ENCODE measurements at regions not wholly inside any gene's neighbourhood (a gene's known extent, or its start where the extent isn't known, plus 50 kb on each side); places are given as distances from the start of the nearest gene placed in this dataset.
"Not testable (repeated sequence)": the region's sequence is repeated elsewhere in the genome, so short reads cannot be mapped to it uniquely, and the experiment has no call there.

DNA sequence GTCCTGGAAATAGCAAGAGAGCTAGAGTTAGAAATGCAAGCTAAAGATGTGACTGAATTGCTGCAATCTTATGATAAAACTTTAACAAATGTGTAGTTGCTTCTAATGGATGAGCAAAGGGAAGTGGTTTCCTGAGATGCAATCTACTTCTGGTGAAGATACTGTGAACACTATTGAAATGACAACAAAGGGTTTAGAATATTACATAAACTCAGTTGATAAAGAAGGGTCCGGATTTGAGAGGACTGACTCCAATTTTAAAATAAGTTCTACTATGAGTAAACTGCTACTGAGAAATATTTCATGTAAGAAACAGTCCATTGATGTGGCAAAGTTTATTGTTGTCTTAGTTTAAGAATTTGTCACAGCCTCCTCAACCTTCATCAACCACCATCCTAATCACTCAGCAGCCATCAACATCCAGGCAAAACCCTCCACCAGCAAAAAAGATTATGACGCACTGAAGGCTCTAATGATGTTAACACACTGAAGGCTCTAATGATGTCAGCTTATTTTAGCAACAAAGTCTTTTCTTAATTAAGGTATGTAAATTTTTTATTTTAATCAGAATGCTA, 376.2 kb downstream of the CDH10 start:
- no peak for DNase-seq (ENCODE audit: low spot score in 2 of 2)
- WGBS, 2 donors: 88 to 90% methylated on average over 2 of the region's 2 CpGs
- TF ChIP-seq, protein P1, sequence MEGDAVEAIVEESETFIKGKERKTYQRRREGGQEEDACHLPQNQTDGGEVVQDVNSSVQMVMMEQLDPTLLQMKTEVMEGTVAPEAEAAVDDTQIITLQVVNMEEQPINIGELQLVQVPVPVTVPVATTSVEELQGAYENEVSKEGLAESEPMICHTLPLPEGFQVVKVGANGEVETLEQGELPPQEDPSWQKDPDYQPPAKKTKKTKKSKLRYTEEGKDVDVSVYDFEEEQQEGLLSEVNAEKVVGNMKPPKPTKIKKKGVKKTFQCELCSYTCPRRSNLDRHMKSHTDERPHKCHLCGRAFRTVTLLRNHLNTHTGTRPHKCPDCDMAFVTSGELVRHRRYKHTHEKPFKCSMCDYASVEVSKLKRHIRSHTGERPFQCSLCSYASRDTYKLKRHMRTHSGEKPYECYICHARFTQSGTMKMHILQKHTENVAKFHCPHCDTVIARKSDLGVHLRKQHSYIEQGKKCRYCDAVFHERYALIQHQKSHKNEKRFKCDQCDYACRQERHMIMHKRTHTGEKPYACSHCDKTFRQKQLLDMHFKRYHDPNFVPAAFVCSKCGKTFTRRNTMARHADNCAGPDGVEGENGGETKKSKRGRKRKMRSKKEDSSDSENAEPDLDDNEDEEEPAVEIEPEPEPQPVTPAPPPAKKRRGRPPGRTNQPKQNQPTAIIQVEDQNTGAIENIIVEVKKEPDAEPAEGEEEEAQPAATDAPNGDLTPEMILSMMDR (IDR thresholded peaks at IDR 0.05): no peak
- TF ChIP-seq POLR2A (IDR thresholded peaks at IDR 0.05): no peak
- no peak overlapping the region for H3K4me3 ChIP-seq (ENCODE audit: low read depth, poor library complexity, severe bottlenecking)
- intact Hi-C loops (cut with DNase I; ENCODE audit: low total_unique reads): no loop called here

DNA sequence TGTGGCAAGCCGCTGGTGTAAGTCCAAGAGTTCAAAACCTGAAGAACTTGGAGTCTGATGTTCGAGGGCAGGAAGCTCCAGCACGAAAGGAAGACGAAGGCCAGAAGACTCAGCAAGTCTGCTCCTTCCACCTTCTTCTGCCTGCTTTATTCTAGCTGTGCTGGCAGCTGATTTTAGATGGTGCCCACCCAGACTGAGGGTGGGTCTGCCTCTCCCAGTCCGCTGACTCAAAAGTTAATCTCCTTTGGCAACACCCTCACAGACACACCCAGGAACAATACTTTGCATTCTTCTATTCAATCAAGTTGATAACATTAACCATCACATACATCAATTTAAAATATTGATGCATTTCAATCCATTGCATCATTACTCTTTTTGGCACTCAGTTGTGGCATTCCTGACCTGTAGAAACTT, 373.1 kb downstream of the CDH10 start:
- DNase-seq (ENCODE audit: low spot score in 2 of 2); intact Hi-C loops (cut with DNase I; ENCODE audit: low total_unique reads); H3K4me3 ChIP-seq (ENCODE audit: low read depth, poor library complexity, severe bottlenecking): not testable (repeated sequence)
- WGBS, 2 donors: 78 to 81% methylated on average over 5 of the region's 5 CpGs

DNA sequence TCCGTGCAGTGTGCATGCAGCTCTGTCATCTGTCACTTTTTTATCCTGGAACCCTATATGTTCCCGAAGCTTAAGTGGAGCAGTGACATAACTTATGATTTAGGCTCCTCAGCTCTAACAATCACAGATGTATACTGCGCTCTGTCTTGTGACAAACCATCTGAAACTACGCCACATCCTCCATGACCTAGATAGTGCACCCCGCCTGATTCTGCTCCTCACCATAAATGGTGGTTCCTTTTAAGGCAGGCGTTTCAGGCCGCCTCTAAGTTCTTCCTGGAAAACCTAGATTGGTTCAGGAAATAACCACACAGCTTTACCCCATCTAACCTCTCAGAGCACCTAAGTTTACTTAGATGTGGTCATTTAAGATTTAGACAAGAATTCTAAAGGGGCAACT, 372.0 kb downstream of the CDH10 start:
- intact Hi-C loops (cut with DNase I; ENCODE audit: low total_unique reads): no loop called here
- TF ChIP-seq, protein P1 (IDR thresholded peaks at IDR 0.05): no peak
- 84 to 91% methylated on average over 7 of the region's 7 CpGs for WGBS, 2 donors
- DNase-seq (ENCODE audit: low spot score in 2 of 2): no peak
- no peak overlapping the region for H3K4me3 ChIP-seq (ENCODE audit: low read depth, poor library complexity, severe bottlenecking)

DNA sequence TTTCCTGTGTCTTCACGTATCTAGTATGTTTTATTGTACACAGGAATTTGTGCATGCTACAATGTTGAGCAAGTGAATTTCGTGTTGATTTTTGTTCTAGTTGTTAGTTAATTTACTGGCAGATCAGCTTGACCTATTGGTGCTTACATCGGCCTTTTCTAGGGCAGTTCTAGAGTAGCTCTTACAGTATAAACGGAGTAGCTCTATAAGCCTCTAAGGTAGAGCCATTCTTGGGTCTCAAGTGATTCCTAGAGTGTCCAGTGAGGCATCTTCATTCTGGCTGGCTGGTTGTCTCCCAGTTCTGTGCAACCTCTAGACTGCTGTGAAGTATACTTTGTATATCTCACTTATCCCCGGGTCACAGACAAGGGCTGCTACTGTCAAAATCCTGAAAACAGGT, 364.6 kb downstream of the CDH10 start:
- H3K4me3 ChIP-seq (ENCODE audit: low read depth, poor library complexity, severe bottlenecking): no peak overlapping the region
- TF ChIP-seq POLR2A (IDR thresholded peaks at IDR 0.05): no peak
- TF ChIP-seq, protein P1 (IDR thresholded peaks at IDR 0.05): no peak
- intact Hi-C loops (cut with DNase I; ENCODE audit: low total_unique reads): no loop called here
- DNase-seq (ENCODE audit: low spot score in 2 of 2): no peak
- WGBS, 2 donors: 79 to 81% methylated on average over 5 of the region's 5 CpGs

DNA sequence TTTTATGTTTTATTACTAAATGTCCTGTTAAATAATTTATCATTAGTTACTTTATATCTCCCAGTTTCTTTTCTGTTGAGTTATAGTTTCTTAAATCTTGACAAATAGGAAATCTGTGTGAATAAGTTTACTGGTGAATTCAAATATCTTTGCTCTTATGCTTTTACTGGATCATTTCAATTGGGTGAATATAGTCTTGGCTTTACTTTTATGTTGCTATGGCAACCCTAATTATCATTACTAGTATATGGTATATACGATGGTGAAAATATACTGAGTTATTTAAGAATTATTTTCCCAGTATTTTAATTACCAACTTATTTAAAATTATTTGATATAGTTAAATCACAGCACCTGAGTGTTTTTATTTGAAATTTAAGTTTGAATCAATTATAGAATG, 363.0 kb downstream of the CDH10 start:
- TF ChIP-seq, protein P1 (IDR thresholded peaks at IDR 0.05): no peak
- intact Hi-C loops (cut with DNase I; ENCODE audit: low total_unique reads): no loop called here
- 42% methylated on average over 1 of the region's 1 CpG for WGBS, 2 donors
- DNase-seq (ENCODE audit: low spot score in 2 of 2): no peak
- no peak overlapping the region for H3K4me3 ChIP-seq (ENCODE audit: low read depth, poor library complexity, severe bottlenecking)

DNA sequence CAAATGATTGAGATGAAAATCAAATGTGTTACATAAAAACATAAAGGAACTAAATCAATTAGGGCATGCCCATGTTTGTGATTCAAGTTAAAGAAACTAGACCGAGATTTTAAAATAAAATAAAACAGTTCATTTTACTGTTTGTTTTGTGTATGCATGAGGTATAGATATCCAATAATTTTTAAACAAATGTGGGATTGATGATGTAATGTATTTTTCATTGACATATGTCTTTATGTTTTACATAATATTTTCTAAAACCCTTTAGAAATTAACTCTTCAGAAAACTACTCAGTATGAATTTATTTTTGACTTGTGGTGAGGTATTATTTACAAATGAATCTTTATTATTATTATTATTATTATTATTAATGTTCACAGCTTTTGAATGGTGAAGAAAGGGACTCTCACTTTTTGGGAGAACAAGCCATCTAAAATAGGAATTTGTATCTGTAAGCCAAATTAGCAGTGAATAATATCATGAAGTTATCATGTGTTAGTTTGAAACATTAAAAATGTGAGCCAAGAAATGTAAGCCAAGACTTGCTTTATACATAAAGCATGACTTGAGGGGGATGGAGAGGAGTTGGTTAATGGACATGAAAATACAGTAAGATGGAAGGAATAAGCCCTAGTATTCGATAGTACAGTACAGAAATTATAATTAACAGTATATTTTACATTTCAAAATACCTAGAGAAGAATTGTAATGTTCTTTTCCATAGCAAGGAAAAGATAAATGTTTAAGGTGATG, 355.0 kb downstream of the CDH10 start:
- no peak for TF ChIP-seq POLR2A (IDR thresholded peaks at IDR 0.05)
- TF ChIP-seq, protein P1 (IDR thresholded peaks at IDR 0.05): no peak
- WGBS, 2 donors: 77 to 81% methylated on average over 2 of the region's 2 CpGs
- intact Hi-C loops (cut with DNase I; ENCODE audit: low total_unique reads): no loop called here
- no peak for DNase-seq (ENCODE audit: low spot score in 2 of 2)
- H3K4me3 ChIP-seq (ENCODE audit: low read depth, poor library complexity, severe bottlenecking): no peak overlapping the region

Measured in lower leg skin (tissue), 4 donors.